Activated T-helper 1 cell treated with anti-CD3 and anti-CD28 coated beads, Interleukin-12 subunit alpha, Interleukin-12 subunit beta, Interleukin-2, Interleukin-4 antibody, amounts not matched to agents 30 ng/mL and 10 ng/mL and 1 ng/mL, durations not matched to agents 14 hours and 24 hours and 36 hours (primary cell): ENCODE measurements at regions not wholly inside any gene's neighbourhood (a gene's known extent, or its start where the extent isn't known, plus 50 kb on each side); places are given as distances from the start of the nearest gene placed in this dataset.

Experiments used
- DNase-seq: peaks from one replicate; pipeline ENCODE4 v3.0.0; 2021; ENCODE audit warnings: low spot score
- H3K27ac Mint-ChIP-seq: one replicate; pipeline ENCODE4 v1.8.0; 2021; ENCODE audit warnings: mild to moderate bottlenecking, mixed read lengths
- H3K27me3 Mint-ChIP-seq: one replicate; pipeline ENCODE4 v1.8.0; 2022; ENCODE audit warnings: mild to moderate bottlenecking, moderate library complexity, mixed read lengths; ENCODE audit not compliant: insufficient read depth
- H3K36me3 Mint-ChIP-seq: one replicate; pipeline ENCODE4 v1.8.0; 2021; ENCODE audit warnings: low read depth, mixed read lengths
- H3K4me1 Mint-ChIP-seq: one replicate; pipeline ENCODE4 v1.8.0; 2021; ENCODE audit warnings: low read depth, mixed read lengths
- H3K4me3 Mint-ChIP-seq: one replicate; pipeline ENCODE4 v1.8.0; 2021; ENCODE audit warnings: mild to moderate bottlenecking, moderate library complexity, mixed read lengths
- H3K9me3 Mint-ChIP-seq: one replicate; pipeline ENCODE4 v1.8.0; 2021; ENCODE audit warnings: mixed read lengths
- intact Hi-C: fragments of 100-400 bp; cut with micrococcal nuclease; formaldehyde crosslinking; loops from one replicate; pipeline ENCODE4 v1.15.1; 2024

DNA sequence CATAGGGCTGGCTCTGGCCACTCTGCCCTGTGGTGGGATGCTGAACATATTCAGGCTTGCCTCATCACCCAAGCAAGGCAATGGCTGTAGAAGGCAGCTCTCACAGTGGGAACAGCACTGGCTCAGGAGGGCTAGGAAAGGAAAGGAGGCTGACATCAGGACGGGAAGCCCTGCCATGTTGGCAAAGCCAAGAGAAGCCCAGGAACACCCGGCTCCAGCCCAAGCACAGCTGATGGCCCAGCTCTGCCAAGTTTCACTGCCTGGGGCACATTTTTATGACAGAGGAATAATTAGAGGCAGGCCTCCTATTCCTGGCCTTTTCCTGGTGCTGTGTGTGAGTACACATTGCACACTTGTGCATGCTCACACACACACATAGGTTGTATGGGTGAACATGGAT, 163.6 kb upstream of the SMIM23 start:
- H3K27ac Mint-ChIP-seq = no peak overlapping the region
- intact Hi-C loops = no loop called here
- no peak for DNase-seq

DNA sequence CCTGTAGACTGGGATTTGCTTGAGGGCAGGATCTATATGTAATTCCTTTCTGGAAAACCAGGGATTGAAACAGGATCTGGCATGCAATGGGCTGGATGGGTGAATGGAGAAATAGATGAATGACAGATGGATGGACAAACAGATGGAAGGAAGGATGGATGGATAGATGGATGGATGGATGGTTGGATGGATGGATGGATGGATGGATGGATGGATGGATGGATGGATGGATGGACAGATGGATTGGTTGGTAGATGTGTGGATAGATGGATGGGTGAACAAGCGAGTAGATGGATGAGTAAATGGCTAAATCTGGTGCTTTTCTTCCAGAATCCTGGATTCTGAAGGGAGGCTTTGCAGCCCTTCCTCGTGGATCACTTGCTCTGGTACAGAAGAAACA, 162.5 kb upstream of the SMIM23 start:
- Mint-ChIP-seq H3K4me1 (no peaks in the 10 kb centered on the region), H3K27me3 (peaks cover 10% of the 10 kb centered on the region), H3K9me3 (no peaks in the 10 kb centered on the region), H3K27ac (no peak overlapping the region), H3K4me3 (no peak overlapping the region), H3K36me3 (no peaks in the 10 kb centered on the region)
- intact Hi-C loops = no loop called here
- DNase-seq = no peak

More for the DNA sequence above, 163.6 kb upstream of the SMIM23 start:
- Mint-ChIP-seq H3K27me3 (peaks cover 3% of the 10 kb centered on the region), H3K4me1 (no peaks in the 10 kb centered on the region), H3K9me3 (no peaks in the 10 kb centered on the region), H3K4me3 (no peak overlapping the region), H3K36me3 (no peaks in the 10 kb centered on the region)

DNA sequence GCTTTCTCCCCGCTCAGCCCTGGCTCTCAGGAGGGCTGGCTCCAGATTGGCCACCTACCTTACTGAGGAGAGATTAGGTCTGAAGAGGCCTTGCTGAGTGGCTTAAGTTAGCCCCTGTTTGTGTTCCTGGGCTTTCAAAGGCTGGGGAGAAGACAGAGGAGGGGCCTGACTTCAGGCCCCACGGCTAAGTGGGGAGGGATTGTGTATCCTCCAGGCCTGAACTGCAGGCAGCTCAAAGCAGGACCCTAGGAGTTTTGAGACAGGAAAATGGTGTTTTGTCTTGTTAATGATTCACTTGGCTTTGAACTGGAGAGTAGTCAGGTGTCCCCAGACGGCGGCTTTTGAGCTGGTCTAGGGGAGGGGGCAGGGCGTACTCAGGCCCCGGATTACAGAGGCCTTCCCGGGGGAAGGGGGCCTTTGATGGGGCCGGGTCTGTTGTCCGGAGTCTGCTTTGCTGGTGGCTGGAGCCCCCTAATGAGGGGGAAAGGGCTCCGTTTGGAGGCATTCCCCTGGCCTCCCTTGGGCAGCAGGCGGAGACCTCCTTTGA, 162.0 kb upstream of the SMIM23 start:
- H3K27me3 Mint-ChIP-seq = peaks cover 12% of the 10 kb centered on the region
- H3K36me3 Mint-ChIP-seq = no peaks in the 10 kb centered on the region
- intact Hi-C loops = no loop called here
- H3K4me3 Mint-ChIP-seq = no peak overlapping the region
- H3K4me1 Mint-ChIP-seq = no peaks in the 10 kb centered on the region
- DNase-seq = no peak
- no peaks in the 10 kb centered on the region for H3K9me3 Mint-ChIP-seq
- no peak overlapping the region for H3K27ac Mint-ChIP-seq

DNA sequence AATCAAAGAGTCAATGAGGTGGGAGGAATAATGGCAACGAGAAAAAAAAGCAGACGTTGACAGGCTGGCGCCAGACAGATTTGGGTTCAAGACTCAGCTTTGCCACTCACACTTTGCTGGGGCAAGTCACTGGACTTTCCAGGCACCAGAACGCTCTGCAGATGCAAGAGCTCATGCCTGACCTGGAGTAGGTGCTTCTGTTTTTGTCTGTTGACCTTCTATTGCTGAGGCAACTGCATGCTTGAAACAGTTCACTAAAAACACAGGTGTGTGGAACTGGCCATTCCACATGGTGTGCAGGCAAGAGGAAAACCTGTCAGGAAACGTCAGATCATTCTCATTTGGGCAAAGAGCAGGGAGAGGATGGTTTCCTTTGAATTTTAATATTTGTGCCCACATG, 161.2 kb upstream of the SMIM23 start:
- H3K27ac Mint-ChIP-seq = no peak overlapping the region
- H3K4me1 Mint-ChIP-seq = no peaks in the 10 kb centered on the region
- no peak overlapping the region for H3K4me3 Mint-ChIP-seq
- no peaks in the 10 kb centered on the region for H3K36me3 Mint-ChIP-seq
- DNase-seq = no peak
- no peaks in the 10 kb centered on the region for H3K9me3 Mint-ChIP-seq
- intact Hi-C loops = no loop called here
- H3K27me3 Mint-ChIP-seq = peaks cover 12% of the 10 kb centered on the region

DNA sequence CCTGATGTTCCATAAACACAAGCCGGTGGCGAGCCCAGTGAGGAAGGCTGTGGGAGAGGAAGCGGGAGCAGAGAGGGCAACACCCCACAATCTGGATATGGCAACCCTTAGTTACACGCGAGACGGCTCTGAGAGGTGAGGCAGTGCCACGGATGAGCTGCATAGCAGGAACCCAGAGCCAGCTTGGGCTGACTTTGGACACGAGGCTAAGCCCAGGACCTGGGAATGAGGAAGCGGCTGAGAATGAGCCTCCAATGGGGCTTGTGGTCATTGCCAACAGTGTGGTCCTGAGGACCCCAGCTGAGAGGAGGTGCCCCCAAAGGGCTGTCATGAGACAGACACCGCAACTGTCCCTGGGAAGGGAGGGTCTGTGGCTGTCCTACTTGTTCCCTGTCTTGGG, 160.0 kb upstream of the SMIM23 start:
- H3K4me1 Mint-ChIP-seq = no peaks in the 10 kb centered on the region
- no peak for DNase-seq
- H3K27me3 Mint-ChIP-seq = peaks cover 10% of the 10 kb centered on the region
- no peaks in the 10 kb centered on the region for H3K36me3 Mint-ChIP-seq
- H3K9me3 Mint-ChIP-seq = no peaks in the 10 kb centered on the region
- no peak overlapping the region for H3K27ac Mint-ChIP-seq
- no peak overlapping the region for H3K4me3 Mint-ChIP-seq
- intact Hi-C loops = no loop called here

DNA sequence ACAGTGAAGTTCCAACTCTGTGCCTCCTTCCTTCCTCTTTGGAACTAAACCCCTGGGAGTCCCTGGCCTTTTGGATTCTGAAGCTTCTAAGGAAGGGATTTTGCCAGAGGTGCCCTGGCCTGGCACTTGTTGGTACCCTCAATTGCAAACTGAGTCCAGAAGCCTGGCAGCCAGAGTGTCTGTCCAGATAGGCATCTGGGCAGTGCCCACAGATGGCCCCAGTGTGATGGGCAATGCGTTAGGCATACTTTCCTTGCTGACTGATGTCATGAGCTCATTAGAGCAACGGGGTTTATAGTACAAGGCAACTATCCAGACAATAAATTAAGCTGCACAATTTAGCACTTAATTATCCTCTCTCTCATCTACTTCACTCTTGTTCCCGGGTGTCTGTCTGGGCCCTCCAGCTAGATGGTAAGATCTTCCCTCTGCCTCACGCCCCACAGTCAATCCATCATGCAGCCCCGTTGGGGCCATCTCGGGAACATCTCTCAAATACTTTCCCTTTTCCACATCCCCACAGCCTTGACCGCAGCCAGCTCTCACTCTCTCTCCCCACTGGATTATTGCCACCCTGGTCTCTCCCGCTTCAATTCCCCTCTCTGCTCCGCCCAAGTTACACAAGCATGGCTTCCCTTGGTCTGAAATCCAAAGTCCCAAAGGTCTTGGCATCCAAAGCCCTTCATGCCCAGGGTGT, 157.5 kb upstream of the SMIM23 start:
- peaks cover 18% of the 10 kb centered on the region for H3K27me3 Mint-ChIP-seq
- no peak overlapping the region for H3K27ac Mint-ChIP-seq
- H3K4me1 Mint-ChIP-seq = no peaks in the 10 kb centered on the region
- DNase-seq = no peak
- no peak overlapping the region for H3K4me3 Mint-ChIP-seq
- no peaks in the 10 kb centered on the region for H3K36me3 Mint-ChIP-seq
- no peaks in the 10 kb centered on the region for H3K9me3 Mint-ChIP-seq
- intact Hi-C loops = no loop called here

DNA sequence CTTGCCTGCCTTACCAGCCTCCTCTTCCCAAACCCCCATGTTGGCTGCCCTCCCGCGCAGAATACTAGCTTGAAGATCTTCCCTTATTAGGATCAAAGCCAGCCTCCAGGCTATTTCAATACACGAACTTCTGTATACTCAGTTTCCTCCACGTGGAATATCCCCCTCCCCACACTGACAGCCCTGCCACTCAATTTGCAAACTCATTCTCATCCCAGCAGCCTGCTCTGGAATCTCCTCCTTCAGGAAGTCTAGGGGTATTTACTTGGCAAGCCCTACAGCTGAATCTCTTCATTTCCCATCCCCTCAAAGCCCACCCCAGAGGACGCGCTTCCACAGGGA, 157.0 kb upstream of the SMIM23 start:
- no peak for DNase-seq
- H3K9me3 Mint-ChIP-seq = no peaks in the 10 kb centered on the region
- no peaks in the 10 kb centered on the region for H3K36me3 Mint-ChIP-seq
- no peak overlapping the region for H3K4me3 Mint-ChIP-seq
- H3K4me1 Mint-ChIP-seq = no peaks in the 10 kb centered on the region
- H3K27ac Mint-ChIP-seq = no peak overlapping the region
- peaks cover 18% of the 10 kb centered on the region for H3K27me3 Mint-ChIP-seq
- intact Hi-C loops = no loop called here

DNA sequence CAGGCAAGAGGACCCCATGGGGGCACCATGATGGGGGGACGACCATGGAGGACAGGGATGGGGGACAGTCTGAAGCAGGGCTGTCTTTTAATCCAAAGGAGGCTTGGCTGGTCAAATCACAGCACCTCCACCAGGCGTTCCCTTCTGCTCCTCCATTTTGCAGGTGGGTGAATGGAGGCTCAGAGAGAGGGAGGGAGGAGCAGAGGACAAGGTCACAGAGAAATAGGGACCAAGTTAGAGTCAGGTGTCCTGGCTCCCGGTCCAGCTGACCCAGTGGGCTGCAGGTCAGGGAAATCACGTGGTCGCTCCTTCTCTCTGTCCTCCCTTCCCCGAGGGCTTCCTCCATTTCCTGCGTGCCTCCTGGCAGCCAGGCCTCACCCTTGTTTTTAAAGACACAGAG, 156.4 kb upstream of the SMIM23 start:
- Mint-ChIP-seq H3K27me3 (peaks cover 18% of the 10 kb centered on the region), H3K36me3 (no peaks in the 10 kb centered on the region), H3K9me3 (no peaks in the 10 kb centered on the region), H3K4me3 (no peak overlapping the region), H3K4me1 (no peaks in the 10 kb centered on the region), H3K27ac (no peak overlapping the region)
- no peak for DNase-seq
- intact Hi-C loops = no loop called here

DNA sequence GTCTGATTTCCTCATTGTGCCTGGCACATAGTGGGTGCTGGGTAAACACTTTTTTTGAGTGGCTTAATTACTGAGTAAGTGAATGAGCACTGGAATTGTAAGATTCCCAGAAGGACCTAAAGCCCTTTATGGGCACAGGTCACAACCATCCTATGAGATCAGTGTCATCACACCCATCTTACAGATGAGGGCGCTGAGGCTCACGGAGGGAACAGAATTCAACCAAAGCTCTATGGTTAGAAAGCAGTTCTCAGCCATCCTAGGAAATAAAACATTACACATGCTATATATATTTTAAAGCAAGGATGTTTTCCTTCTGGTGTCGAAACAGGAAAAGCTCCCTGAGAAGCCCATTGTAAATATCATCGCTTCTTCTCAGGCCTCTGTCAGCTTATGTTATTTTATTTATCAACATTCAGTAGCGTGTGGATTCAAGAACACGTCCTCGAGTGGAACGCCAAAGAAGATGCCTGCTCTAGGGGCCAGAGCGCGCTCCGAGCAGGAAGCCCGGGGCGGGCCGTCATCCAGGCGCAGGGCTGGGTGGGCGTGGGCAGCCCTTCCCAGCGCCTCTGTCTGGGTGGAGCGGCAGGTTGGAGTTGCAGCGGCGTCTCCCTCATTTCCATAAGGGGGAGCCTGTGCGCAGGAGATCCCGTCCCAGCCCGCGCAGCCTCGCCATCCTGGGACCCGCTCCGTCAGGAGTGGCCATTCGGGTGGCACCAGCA, 155.8 kb upstream of the SMIM23 start:
- H3K27me3 Mint-ChIP-seq = peaks cover 20% of the 10 kb centered on the region
- intact Hi-C loops = no loop called here
- no peaks in the 10 kb centered on the region for H3K36me3 Mint-ChIP-seq
- no peak overlapping the region for H3K27ac Mint-ChIP-seq
- H3K4me3 Mint-ChIP-seq = no peak overlapping the region
- no peaks in the 10 kb centered on the region for H3K9me3 Mint-ChIP-seq
- DNase-seq = no peak
- no peaks in the 10 kb centered on the region for H3K4me1 Mint-ChIP-seq

DNA sequence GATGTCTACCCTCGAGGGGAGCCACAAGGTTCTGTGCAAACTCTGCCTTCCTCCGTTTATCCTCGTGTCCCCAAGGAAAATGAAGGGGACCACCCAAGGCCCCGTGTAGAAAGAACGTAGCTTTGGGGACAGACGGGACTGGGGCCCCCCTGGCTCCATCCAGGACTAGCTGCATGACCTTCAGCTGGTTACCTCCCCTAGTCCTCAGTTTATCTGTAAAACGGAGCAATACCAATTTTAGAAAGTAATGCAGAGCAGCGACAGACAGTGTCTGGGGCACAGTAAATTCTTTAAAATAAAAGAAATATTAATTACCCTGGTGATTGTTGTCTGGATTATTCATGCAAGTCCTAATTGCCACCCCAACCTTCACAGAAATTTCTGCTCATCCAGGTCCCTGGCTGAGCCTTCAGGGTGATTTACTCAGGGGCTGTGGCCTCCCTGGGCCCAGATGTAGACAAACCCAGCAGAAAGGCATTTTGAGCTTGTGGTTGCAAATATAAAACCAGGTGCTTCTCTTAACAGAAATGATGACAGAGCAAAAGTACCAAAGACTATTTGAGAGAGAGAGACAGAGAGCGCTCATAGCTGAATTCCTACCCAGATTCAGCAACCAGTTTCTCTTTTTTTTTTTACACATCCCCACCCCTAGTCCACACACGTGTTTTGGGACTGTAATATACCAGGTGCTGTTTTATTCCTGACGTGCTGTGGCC, 155.1 kb upstream of the SMIM23 start:
- no peak overlapping the region for H3K27ac Mint-ChIP-seq
- H3K9me3 Mint-ChIP-seq = no peaks in the 10 kb centered on the region
- peaks cover 20% of the 10 kb centered on the region for H3K27me3 Mint-ChIP-seq
- intact Hi-C loops = no loop called here
- no peaks in the 10 kb centered on the region for H3K36me3 Mint-ChIP-seq
- no peaks in the 10 kb centered on the region for H3K4me1 Mint-ChIP-seq
- H3K4me3 Mint-ChIP-seq = no peak overlapping the region
- DNase-seq = no peak

DNA sequence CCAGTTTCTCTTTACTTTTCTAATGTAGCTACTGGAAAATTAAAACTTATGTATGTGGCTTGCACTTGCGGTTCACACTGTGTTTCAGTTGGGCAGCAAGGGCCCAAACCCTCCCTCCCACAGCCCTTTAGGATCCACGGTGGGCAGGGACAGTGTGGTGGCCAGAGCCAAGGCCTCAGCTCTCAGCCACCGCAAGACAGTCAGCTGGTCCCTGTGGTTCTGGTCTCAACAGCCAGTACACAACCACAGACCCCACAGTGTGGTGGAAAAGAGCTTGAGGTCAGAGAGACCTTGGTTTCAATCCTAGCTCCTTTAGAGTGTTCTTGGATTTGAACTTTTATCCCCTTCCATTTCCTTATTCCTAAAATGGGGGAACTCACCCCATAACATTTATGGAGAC, 153.0 kb upstream of the SMIM23 start:
- no peak overlapping the region for H3K4me3 Mint-ChIP-seq
- peaks cover 15% of the 10 kb centered on the region for H3K27me3 Mint-ChIP-seq
- no peak overlapping the region for H3K27ac Mint-ChIP-seq
- intact Hi-C loops = no loop called here
- no peaks in the 10 kb centered on the region for H3K36me3 Mint-ChIP-seq
- H3K9me3 Mint-ChIP-seq = no peaks in the 10 kb centered on the region
- no peaks in the 10 kb centered on the region for H3K4me1 Mint-ChIP-seq
- DNase-seq = no peak

DNA sequence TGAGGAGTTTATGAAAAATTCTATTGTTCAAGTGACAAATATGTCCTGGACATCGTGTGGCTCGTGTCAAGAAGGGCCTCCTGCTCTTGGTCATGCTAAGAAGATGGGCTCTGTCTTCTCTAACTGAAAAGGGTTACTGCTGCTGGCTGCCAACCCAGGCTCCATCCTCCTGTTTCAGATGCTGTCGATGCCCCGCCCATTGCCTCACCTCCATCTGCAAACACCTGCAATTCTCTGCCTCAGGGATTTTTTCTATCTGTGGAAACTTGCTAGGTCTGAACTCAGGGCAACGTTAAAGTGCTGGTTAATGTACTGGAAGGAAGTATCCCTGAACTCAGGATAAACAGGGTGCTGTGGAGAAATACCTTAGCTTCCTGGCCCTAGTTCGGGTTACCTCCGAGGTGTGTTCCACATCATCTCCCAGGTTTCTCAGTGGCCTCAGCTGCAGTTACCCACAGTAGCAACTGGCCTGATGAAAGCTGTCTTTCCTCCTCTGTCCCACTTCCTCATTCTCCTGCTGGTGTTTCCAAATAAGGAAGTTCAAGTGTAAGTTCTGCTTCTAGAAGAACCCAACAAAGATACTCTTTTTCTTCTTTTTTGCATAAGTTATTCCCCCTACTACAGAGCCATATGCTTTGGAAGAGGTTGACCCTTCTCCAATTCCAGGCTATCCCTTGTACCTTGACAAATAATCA, 151.7 kb upstream of the SMIM23 start:
- Mint-ChIP-seq H3K27me3 (peaks cover 12% of the 10 kb centered on the region), H3K9me3 (no peaks in the 10 kb centered on the region), H3K36me3 (no peaks in the 10 kb centered on the region), H3K27ac (no peak overlapping the region), H3K4me1 (no peaks in the 10 kb centered on the region), H3K4me3 (no peak overlapping the region)
- intact Hi-C loops = no loop called here
- DNase-seq = no peak

DNA sequence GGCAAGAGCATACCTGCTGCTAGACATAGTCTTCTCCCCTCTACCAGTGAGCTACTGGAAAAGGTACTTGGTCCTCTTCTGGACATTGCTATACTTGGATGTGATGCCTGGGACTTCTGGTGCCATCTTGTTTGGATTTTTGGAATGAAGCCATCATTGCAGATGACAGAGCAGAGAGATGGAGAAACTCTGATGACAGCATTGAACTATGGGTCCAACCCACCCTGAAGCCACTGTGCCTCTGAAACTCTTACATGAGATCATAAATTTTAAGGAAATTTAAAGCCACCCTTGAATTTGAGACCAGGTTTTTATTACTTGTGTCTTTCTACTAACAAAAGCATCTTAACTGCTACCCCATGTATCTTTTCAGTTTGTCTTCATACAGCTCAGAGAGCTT, 151.1 kb upstream of the SMIM23 start:
- H3K4me1 Mint-ChIP-seq = no peaks in the 10 kb centered on the region
- H3K36me3 Mint-ChIP-seq = no peaks in the 10 kb centered on the region
- intact Hi-C loops = no loop called here
- no peaks in the 10 kb centered on the region for H3K9me3 Mint-ChIP-seq
- H3K4me3 Mint-ChIP-seq = no peak overlapping the region
- peaks cover 12% of the 10 kb centered on the region for H3K27me3 Mint-ChIP-seq
- H3K27ac Mint-ChIP-seq = no peak overlapping the region
- DNase-seq = no peak
